Stimulated activated effector memory CD8-positive, alpha-beta T cell treated with anti-CD3 and anti-CD28 coated beads, Interleukin-12 subunit alpha, Interleukin-12 subunit beta, amount 100 ng/mL, for 72 hours (primary cell): ENCODE measurements at regions not wholly inside any gene's neighbourhood (a gene's known extent, or its start where the extent isn't known, plus 50 kb on each side); places are given as distances from the start of the nearest gene placed in this dataset.
"Not testable (repeated sequence)": the region's sequence is repeated elsewhere in the genome, so short reads cannot be mapped to it uniquely, and the experiment has no call there.

ENCODE experiments used
- ATAC-seq: fragments of 150-1000 bp; cut with Tn5 transposase; 2 replicates; pipeline ENCODE4 v1.10.0; 2021
- DNase-seq, 2 donors: peaks; one replicate each; pipeline ENCODE4 v3.0.0; 2021 to 2022; ENCODE audit warnings: low spot score in 2 of 2
- H3K27ac Mint-ChIP-seq: one replicate; pipeline ENCODE4 v1.8.0; 2022; ENCODE audit warnings: mild to moderate bottlenecking, mixed read lengths
- H3K36me3 Mint-ChIP-seq: one replicate; pipeline ENCODE4 v1.8.0; 2022; ENCODE audit warnings: mild to moderate bottlenecking, mixed read lengths
- H3K4me1 Mint-ChIP-seq: one replicate; pipeline ENCODE4 v1.8.0; 2022; ENCODE audit warnings: mixed read lengths
- H3K4me3 Mint-ChIP-seq: one replicate; pipeline ENCODE4 v1.8.0; 2022; ENCODE audit warnings: mild to moderate bottlenecking, mixed read lengths
- H3K9me3 Mint-ChIP-seq: one replicate; pipeline ENCODE4 v1.8.0; 2022; ENCODE audit warnings: mixed read lengths

DNA sequence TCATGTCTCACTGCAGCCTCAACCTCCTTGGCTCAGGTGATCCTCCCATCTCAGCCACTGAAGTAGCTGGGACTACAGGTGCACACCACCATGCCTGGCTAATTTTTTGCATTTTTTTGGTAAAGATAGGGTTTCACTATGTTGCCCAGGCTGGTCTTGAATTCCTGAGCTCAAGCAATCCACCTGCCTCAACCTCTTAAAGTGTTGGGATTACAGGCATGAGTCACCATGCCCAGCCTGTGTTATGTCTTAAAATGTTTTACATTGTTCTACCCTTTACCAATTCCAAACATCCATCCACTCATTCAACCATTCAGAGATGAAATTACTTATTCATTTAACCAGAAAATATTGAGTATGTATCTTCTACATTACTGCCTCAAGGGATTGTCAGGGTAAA lies 111.6 kb upstream of the BTG1 start:
- ATAC-seq (no peak), DNase-seq (no peak)
- Mint-ChIP-seq H3K36me3 (no peaks in the 10 kb centered on the region), H3K9me3 (peaks cover 2% of the 10 kb centered on the region), H3K27ac (no peak overlapping the region), H3K4me1 (no peaks in the 10 kb centered on the region), H3K4me3 (no peak overlapping the region)

- ATAC-seq: no peak
- H3K9me3 Mint-ChIP-seq: peaks cover 2% of the 10 kb centered on the region
- H3K4me1 Mint-ChIP-seq: no peaks in the 10 kb centered on the region
- DNase-seq: no peak
- no peaks in the 10 kb centered on the region for H3K36me3 Mint-ChIP-seq
- no peak overlapping the region for H3K4me3 Mint-ChIP-seq
- no peak overlapping the region for H3K27ac Mint-ChIP-seq
These were observed 110.1 kb upstream of the BTG1 start for GRCh38 chr12:92255741-92256140.

GRCh38 chr12:92253301-92253700 lies 107.7 kb upstream of the BTG1 start:
- Mint-ChIP-seq H3K27ac (no peak overlapping the region), H3K36me3 (no peaks in the 10 kb centered on the region), H3K4me3 (no peak overlapping the region), H3K4me1 (no peaks in the 10 kb centered on the region), H3K9me3 (peaks cover 2% of the 10 kb centered on the region)
- no peak for ATAC-seq
- no peak for DNase-seq

- no peaks in the 10 kb centered on the region for H3K36me3 Mint-ChIP-seq
- no peak for DNase-seq
- no peaks in the 10 kb centered on the region for H3K9me3 Mint-ChIP-seq
- ATAC-seq: no peak
- no peaks in the 10 kb centered on the region for H3K4me1 Mint-ChIP-seq
- no peak overlapping the region for H3K27ac Mint-ChIP-seq
- no peak overlapping the region for H3K4me3 Mint-ChIP-seq
These were observed 103.3 kb upstream of the BTG1 start for GRCh38 chr12:92248977-92249376.

- no peak for DNase-seq
- ATAC-seq: no peak
- Mint-ChIP-seq H3K4me1 (no peaks in the 10 kb centered on the region), H3K9me3 (no peaks in the 10 kb centered on the region), H3K4me3 (no peak overlapping the region), H3K27ac (no peak overlapping the region), H3K36me3 (no peaks in the 10 kb centered on the region)
These were observed 98.4 kb upstream of the BTG1 start for GRCh38 chr12:92244036-92244435.

DNA sequence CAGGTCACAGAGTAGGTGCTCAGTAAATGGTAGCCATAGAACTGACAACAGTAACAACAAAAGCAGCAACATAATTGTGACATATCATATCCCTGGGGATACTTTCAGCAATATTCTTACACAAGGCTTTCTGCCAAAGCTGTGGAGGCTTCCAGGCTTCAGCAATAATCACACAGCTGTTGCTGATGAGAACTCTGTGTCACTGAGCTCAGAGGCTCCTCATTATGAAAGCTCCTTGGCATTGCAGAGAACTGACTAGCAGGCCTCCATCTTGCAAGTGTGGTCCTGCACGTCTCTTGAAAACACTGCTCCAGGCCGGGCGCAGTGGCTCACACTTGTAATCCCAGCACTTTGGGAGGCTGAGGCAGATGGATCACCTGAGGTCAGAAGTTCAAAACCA lies 97.3 kb upstream of the BTG1 start:
- ATAC-seq (no peak), DNase-seq (no peak)
- H3K4me3 Mint-ChIP-seq: no peak overlapping the region

GRCh38 chr12:92237762-92238523 lies 92.3 kb upstream of the BTG1 start:
- Mint-ChIP-seq H3K9me3 (no peaks in the 10 kb centered on the region), H3K4me3 (no peak overlapping the region), H3K27ac (no peak overlapping the region), H3K36me3 (no peaks in the 10 kb centered on the region), H3K4me1 (no peaks in the 10 kb centered on the region)
- ATAC-seq (no peak), DNase-seq (no peak)

More for the DNA sequence above, 97.3 kb upstream of the BTG1 start:
- no peaks in the 10 kb centered on the region for H3K36me3 Mint-ChIP-seq
- no peaks in the 10 kb centered on the region for H3K4me1 Mint-ChIP-seq
- H3K27ac Mint-ChIP-seq: no peak overlapping the region
- no peaks in the 10 kb centered on the region for H3K9me3 Mint-ChIP-seq

DNA sequence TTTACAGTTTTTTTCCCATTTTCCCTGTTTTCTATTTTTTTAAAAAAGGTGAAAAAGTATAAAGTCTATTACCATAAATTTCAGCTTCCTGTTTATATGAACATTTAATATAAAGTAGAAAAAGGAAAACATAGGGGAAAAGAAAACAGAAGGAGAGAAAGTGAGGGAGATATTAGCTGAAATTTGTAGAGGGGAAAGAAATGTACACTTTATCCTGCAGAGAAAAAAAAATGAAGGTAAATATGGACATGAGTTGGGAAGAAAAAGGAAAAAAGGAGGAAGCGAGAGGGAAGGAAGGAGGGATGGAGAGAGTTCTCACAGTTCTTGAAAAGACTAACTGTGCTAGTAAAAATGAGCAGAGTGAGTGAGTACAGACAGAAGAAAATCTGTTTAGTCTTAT lies 91.6 kb upstream of the BTG1 start:
- Mint-ChIP-seq H3K9me3 (no peaks in the 10 kb centered on the region), H3K27ac (no peak overlapping the region), H3K4me3 (no peak overlapping the region), H3K4me1 (no peaks in the 10 kb centered on the region), H3K36me3 (no peaks in the 10 kb centered on the region)
- DNase-seq (no peak), ATAC-seq (no peak)

GRCh38 chr12:92235703-92236472 lies 90.2 kb upstream of the BTG1 start:
- DNase-seq: no peak
- Mint-ChIP-seq H3K36me3 (no peaks in the 10 kb centered on the region), H3K9me3 (no peaks in the 10 kb centered on the region), H3K4me3 (no peak overlapping the region), H3K27ac (no peak overlapping the region), H3K4me1 (no peaks in the 10 kb centered on the region)
- no peak for ATAC-seq

- DNase-seq: no peak
- no peaks in the 10 kb centered on the region for H3K9me3 Mint-ChIP-seq
- H3K36me3 Mint-ChIP-seq: no peaks in the 10 kb centered on the region
- no peaks in the 10 kb centered on the region for H3K4me1 Mint-ChIP-seq
- H3K4me3 Mint-ChIP-seq: no peak overlapping the region
- no peak overlapping the region for H3K27ac Mint-ChIP-seq
- ATAC-seq: no peak
These were observed 88.9 kb upstream of the BTG1 start for GRCh38 chr12:92234533-92234932.

DNA sequence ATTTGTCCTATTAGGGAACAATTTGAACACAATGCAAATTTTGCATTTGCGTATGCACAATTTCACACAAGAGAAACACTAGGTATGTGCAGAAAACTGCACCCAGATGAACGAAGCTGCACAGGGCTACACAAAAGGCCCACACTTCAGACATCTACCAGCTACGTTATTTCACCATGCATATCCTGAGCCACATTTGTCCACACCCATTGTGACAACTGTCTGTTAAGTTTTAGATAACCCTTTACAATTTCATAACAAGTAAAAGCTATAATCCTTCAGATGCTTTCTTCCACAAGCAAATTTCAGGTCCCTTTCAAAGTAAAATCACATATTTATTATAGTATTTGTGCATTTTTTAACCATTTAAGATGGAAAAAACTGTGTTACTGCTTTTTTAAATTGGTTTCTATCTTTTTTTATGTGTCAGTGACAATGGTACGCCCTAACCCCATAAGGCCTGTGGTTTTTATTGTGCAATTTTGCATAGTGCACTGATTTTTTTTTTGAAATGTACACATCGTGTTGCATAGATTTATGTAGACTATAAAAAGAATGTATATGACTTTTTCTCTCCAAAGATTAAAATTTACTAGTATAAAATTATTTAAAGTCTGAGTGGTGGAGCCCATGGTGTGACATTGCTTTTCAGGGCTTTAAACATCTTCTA lies 87.8 kb upstream of the BTG1 start:
- Mint-ChIP-seq H3K36me3 (no peaks in the 10 kb centered on the region), H3K9me3 (no peaks in the 10 kb centered on the region), H3K4me1 (no peaks in the 10 kb centered on the region), H3K27ac (no peak overlapping the region), H3K4me3 (no peak overlapping the region)
- DNase-seq (no peak), ATAC-seq (no peak)

GRCh38 chr12:92232371-92232932 lies 86.8 kb upstream of the BTG1 start:
- ATAC-seq, H3K4me3 Mint-ChIP-seq, H3K36me3 Mint-ChIP-seq, H3K9me3 Mint-ChIP-seq, H3K27ac Mint-ChIP-seq, H3K4me1 Mint-ChIP-seq, DNase-seq: not testable (repeated sequence)

DNA sequence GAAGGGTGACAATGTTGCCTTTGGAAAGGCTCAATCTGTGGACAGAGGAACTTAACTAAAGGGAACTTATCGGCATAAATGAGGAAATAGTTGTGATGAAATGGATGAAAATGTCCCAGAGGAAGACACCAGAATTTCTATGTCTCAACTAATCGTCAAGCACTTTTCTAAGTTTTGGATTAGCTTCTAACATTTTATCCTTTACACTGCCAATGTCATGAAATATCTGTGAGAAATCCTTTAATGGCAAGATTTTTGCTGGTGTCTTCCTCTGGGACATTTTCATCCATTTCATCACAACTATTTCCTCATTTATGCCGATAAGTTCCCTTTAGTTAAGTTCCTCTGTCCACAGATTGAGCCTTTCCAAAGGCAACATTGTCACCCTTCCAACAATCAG lies 86.3 kb upstream of the BTG1 start:
- not testable (repeated sequence) for H3K4me3 Mint-ChIP-seq, H3K9me3 Mint-ChIP-seq, H3K27ac Mint-ChIP-seq, H3K4me1 Mint-ChIP-seq, H3K36me3 Mint-ChIP-seq, DNase-seq, ATAC-seq

GRCh38 chr12:92231532-92231931 lies 85.9 kb upstream of the BTG1 start:
- not testable (repeated sequence) for H3K27ac Mint-ChIP-seq, H3K4me1 Mint-ChIP-seq, H3K9me3 Mint-ChIP-seq, H3K36me3 Mint-ChIP-seq, ATAC-seq, DNase-seq, H3K4me3 Mint-ChIP-seq

GRCh38 chr12:92229381-92229780 lies 83.7 kb upstream of the BTG1 start:
- no peak for DNase-seq
- H3K4me1 Mint-ChIP-seq: no peaks in the 10 kb centered on the region

More at GRCh38 chr12:92229381-92229780, 83.7 kb upstream of the BTG1 start:
- H3K27ac Mint-ChIP-seq: no peak overlapping the region
- no peak overlapping the region for H3K4me3 Mint-ChIP-seq
- H3K9me3 Mint-ChIP-seq: no peaks in the 10 kb centered on the region
- H3K36me3 Mint-ChIP-seq: no peaks in the 10 kb centered on the region
- ATAC-seq: no peak
